ENCODE measurements at regions not wholly inside any gene's neighbourhood (a gene's known extent, or its start where the extent isn't known, plus 50 kb on each side); places are given as distances from the start of the nearest gene placed in this dataset.

- H3K27ac ChIP-seq (ENCODE audit: low read depth, low read length): no peak overlapping the region
- no peak overlapping the region for H3K9ac ChIP-seq (ENCODE audit: low read depth in 1 of 2, low read length in 2 of 2)
- no peak overlapping the region for H3K4me3 ChIP-seq (ENCODE audit: low read depth in 1 of 2, low read length in 2 of 2)
- no peaks in the 10 kb centered on the region for H3K9me3 ChIP-seq (ENCODE audit: control insufficient read depth in 1 of 2, low read length in 2 of 2)
- H3K36me3 ChIP-seq (ENCODE audit: control insufficient read depth in 1 of 2, insufficient read depth in 2 of 2, low read length in 2 of 2): no peaks in the 10 kb centered on the region
- H3K27me3 ChIP-seq (ENCODE audit: control insufficient read depth in 1 of 2, insufficient read depth in 2 of 2, low read length in 2 of 2): no peaks in the 10 kb centered on the region
- no peaks in the 10 kb centered on the region for H3K4me1 ChIP-seq (ENCODE audit: control insufficient read depth in 1 of 2, insufficient read depth in 2 of 2, low read length in 2 of 2)
Observed at GRCh38 chr20:58092871-58093270, 135.6 kb downstream of the ANKRD60 start.

- H3K4me3 ChIP-seq (ENCODE audit: low read depth in 1 of 2, low read length in 2 of 2): no peak overlapping the region
- no peak overlapping the region for H3K27ac ChIP-seq (ENCODE audit: low read depth, low read length)
- H3K9me3 ChIP-seq (ENCODE audit: control insufficient read depth in 1 of 2, low read length in 2 of 2): no peaks in the 10 kb centered on the region
- H3K9ac ChIP-seq (ENCODE audit: low read depth in 1 of 2, low read length in 2 of 2): no peak overlapping the region
- H3K27me3 ChIP-seq (ENCODE audit: control insufficient read depth in 1 of 2, insufficient read depth in 2 of 2, low read length in 2 of 2): no peaks in the 10 kb centered on the region
- no peaks in the 10 kb centered on the region for H3K4me1 ChIP-seq (ENCODE audit: control insufficient read depth in 1 of 2, insufficient read depth in 2 of 2, low read length in 2 of 2)
- no peaks in the 10 kb centered on the region for H3K36me3 ChIP-seq (ENCODE audit: control insufficient read depth in 1 of 2, insufficient read depth in 2 of 2, low read length in 2 of 2)
Observed at GRCh38 chr20:58092353-58092752, 136.1 kb downstream of the ANKRD60 start.

GRCh38 chr20:58091810-58092209 is 136.6 kb downstream of the ANKRD60 start:
- Histone ChIP-seq H3K9me3 (ENCODE audit: control insufficient read depth in 1 of 2, low read length in 2 of 2) (no peaks in the 10 kb centered on the region), H3K36me3 (ENCODE audit: control insufficient read depth in 1 of 2, insufficient read depth in 2 of 2, low read length in 2 of 2) (no peaks in the 10 kb centered on the region), H3K4me3 (ENCODE audit: low read depth in 1 of 2, low read length in 2 of 2) (no peak overlapping the region), H3K27ac (ENCODE audit: low read depth, low read length) (no peak overlapping the region), H3K4me1 (ENCODE audit: control insufficient read depth in 1 of 2, insufficient read depth in 2 of 2, low read length in 2 of 2) (no peaks in the 10 kb centered on the region), H3K9ac (ENCODE audit: low read depth in 1 of 2, low read length in 2 of 2) (no peak overlapping the region), H3K27me3 (ENCODE audit: control insufficient read depth in 1 of 2, insufficient read depth in 2 of 2, low read length in 2 of 2) (no peaks in the 10 kb centered on the region)

- no peaks in the 10 kb centered on the region for H3K36me3 ChIP-seq (ENCODE audit: control insufficient read depth in 1 of 2, insufficient read depth in 2 of 2, low read length in 2 of 2)
- no peak overlapping the region for H3K4me3 ChIP-seq (ENCODE audit: low read depth in 1 of 2, low read length in 2 of 2)
- H3K9ac ChIP-seq (ENCODE audit: low read depth in 1 of 2, low read length in 2 of 2): no peak overlapping the region
- peaks cover 0 to 3% of the 10 kb centered on the region in 2 donors for H3K4me1 ChIP-seq (ENCODE audit: control insufficient read depth in 1 of 2, insufficient read depth in 2 of 2, low read length in 2 of 2)
- no peak overlapping the region for H3K27ac ChIP-seq (ENCODE audit: low read depth, low read length)
- H3K27me3 ChIP-seq (ENCODE audit: control insufficient read depth in 1 of 2, insufficient read depth in 2 of 2, low read length in 2 of 2): no peaks in the 10 kb centered on the region
- H3K9me3 ChIP-seq (ENCODE audit: control insufficient read depth in 1 of 2, low read length in 2 of 2): no peaks in the 10 kb centered on the region
Observed at GRCh38 chr20:58090161-58090560, 138.3 kb downstream of the ANKRD60 start.

- H3K36me3 ChIP-seq (ENCODE audit: control insufficient read depth in 1 of 2, insufficient read depth in 2 of 2, low read length in 2 of 2): no peaks in the 10 kb centered on the region
- H3K27me3 ChIP-seq (ENCODE audit: control insufficient read depth in 1 of 2, insufficient read depth in 2 of 2, low read length in 2 of 2): no peaks in the 10 kb centered on the region
- no peaks in the 10 kb centered on the region for H3K9me3 ChIP-seq (ENCODE audit: control insufficient read depth in 1 of 2, low read length in 2 of 2)
- H3K4me1 ChIP-seq (ENCODE audit: control insufficient read depth in 1 of 2, insufficient read depth in 2 of 2, low read length in 2 of 2): peaks cover 0 to 10% of the 10 kb centered on the region in 2 donors
- no peak overlapping the region for H3K4me3 ChIP-seq (ENCODE audit: low read depth in 1 of 2, low read length in 2 of 2)
- no peak overlapping the region for H3K27ac ChIP-seq (ENCODE audit: low read depth, low read length)
- no peak overlapping the region for H3K9ac ChIP-seq (ENCODE audit: low read depth in 1 of 2, low read length in 2 of 2)
Observed at GRCh38 chr20:58088625-58089024, 139.8 kb downstream of the ANKRD60 start.

- H3K27me3 ChIP-seq (ENCODE audit: control insufficient read depth in 1 of 2, insufficient read depth in 2 of 2, low read length in 2 of 2): no peaks in the 10 kb centered on the region
- H3K36me3 ChIP-seq (ENCODE audit: control insufficient read depth in 1 of 2, insufficient read depth in 2 of 2, low read length in 2 of 2): no peaks in the 10 kb centered on the region
- no peak overlapping the region for H3K9ac ChIP-seq (ENCODE audit: low read depth in 1 of 2, low read length in 2 of 2)
- H3K4me3 ChIP-seq (ENCODE audit: low read depth in 1 of 2, low read length in 2 of 2): no peak overlapping the region
- H3K9me3 ChIP-seq (ENCODE audit: control insufficient read depth in 1 of 2, low read length in 2 of 2): no peaks in the 10 kb centered on the region
- H3K4me1 ChIP-seq (ENCODE audit: control insufficient read depth in 1 of 2, insufficient read depth in 2 of 2, low read length in 2 of 2): peaks cover 0 to 10% of the 10 kb centered on the region in 2 donors
- no peak overlapping the region for H3K27ac ChIP-seq (ENCODE audit: low read depth, low read length)
Observed at GRCh38 chr20:58088105-58088504, 140.3 kb downstream of the ANKRD60 start.

GRCh38 chr20:58087562-58087858 is 140.9 kb downstream of the ANKRD60 start:
- H3K27ac ChIP-seq (ENCODE audit: low read depth, low read length): no peak overlapping the region
- H3K4me3 ChIP-seq (ENCODE audit: low read depth in 1 of 2, low read length in 2 of 2): no peak overlapping the region
- H3K36me3 ChIP-seq (ENCODE audit: control insufficient read depth in 1 of 2, insufficient read depth in 2 of 2, low read length in 2 of 2): no peaks in the 10 kb centered on the region
- no peaks in the 10 kb centered on the region for H3K27me3 ChIP-seq (ENCODE audit: control insufficient read depth in 1 of 2, insufficient read depth in 2 of 2, low read length in 2 of 2)
- H3K9ac ChIP-seq (ENCODE audit: low read depth in 1 of 2, low read length in 2 of 2): no peak overlapping the region
- H3K9me3 ChIP-seq (ENCODE audit: control insufficient read depth in 1 of 2, low read length in 2 of 2): no peaks in the 10 kb centered on the region
- peaks cover 0 to 10% of the 10 kb centered on the region in 2 donors for H3K4me1 ChIP-seq (ENCODE audit: control insufficient read depth in 1 of 2, insufficient read depth in 2 of 2, low read length in 2 of 2)

GRCh38 chr20:58086763-58087561 is 141.5 kb downstream of the ANKRD60 start:
- H3K9me3 ChIP-seq (ENCODE audit: control insufficient read depth in 1 of 2, low read length in 2 of 2): no peaks in the 10 kb centered on the region
- no peak overlapping the region for H3K27ac ChIP-seq (ENCODE audit: low read depth, low read length)
- no peak overlapping the region for H3K9ac ChIP-seq (ENCODE audit: low read depth in 1 of 2, low read length in 2 of 2)
- H3K27me3 ChIP-seq (ENCODE audit: control insufficient read depth in 1 of 2, insufficient read depth in 2 of 2, low read length in 2 of 2): no peaks in the 10 kb centered on the region
- H3K4me1 ChIP-seq (ENCODE audit: control insufficient read depth in 1 of 2, insufficient read depth in 2 of 2, low read length in 2 of 2): peaks cover 0 to 10% of the 10 kb centered on the region in 2 donors
- no peaks in the 10 kb centered on the region for H3K36me3 ChIP-seq (ENCODE audit: control insufficient read depth in 1 of 2, insufficient read depth in 2 of 2, low read length in 2 of 2)
- H3K4me3 ChIP-seq (ENCODE audit: low read depth in 1 of 2, low read length in 2 of 2): no peak overlapping the region

GRCh38 chr20:58084966-58085365 is 143.5 kb downstream of the ANKRD60 start:
- H3K4me1 ChIP-seq (ENCODE audit: control insufficient read depth in 1 of 2, insufficient read depth in 2 of 2, low read length in 2 of 2): peaks cover 0 to 10% of the 10 kb centered on the region in 2 donors
- H3K27ac ChIP-seq (ENCODE audit: low read depth, low read length): no peak overlapping the region
- no peak overlapping the region for H3K9ac ChIP-seq (ENCODE audit: low read depth in 1 of 2, low read length in 2 of 2)
- no peaks in the 10 kb centered on the region for H3K36me3 ChIP-seq (ENCODE audit: control insufficient read depth in 1 of 2, insufficient read depth in 2 of 2, low read length in 2 of 2)
- H3K9me3 ChIP-seq (ENCODE audit: control insufficient read depth in 1 of 2, low read length in 2 of 2): no peaks in the 10 kb centered on the region
- H3K4me3 ChIP-seq (ENCODE audit: low read depth in 1 of 2, low read length in 2 of 2): no peak overlapping the region
- H3K27me3 ChIP-seq (ENCODE audit: control insufficient read depth in 1 of 2, insufficient read depth in 2 of 2, low read length in 2 of 2): no peaks in the 10 kb centered on the region

- no peak overlapping the region for H3K9ac ChIP-seq (ENCODE audit: low read depth in 1 of 2, low read length in 2 of 2)
- no peak overlapping the region for H3K4me3 ChIP-seq (ENCODE audit: low read depth in 1 of 2, low read length in 2 of 2)
- peaks cover 0 to 10% of the 10 kb centered on the region in 2 donors for H3K4me1 ChIP-seq (ENCODE audit: control insufficient read depth in 1 of 2, insufficient read depth in 2 of 2, low read length in 2 of 2)
- no peaks in the 10 kb centered on the region for H3K27me3 ChIP-seq (ENCODE audit: control insufficient read depth in 1 of 2, insufficient read depth in 2 of 2, low read length in 2 of 2)
- no peaks in the 10 kb centered on the region for H3K36me3 ChIP-seq (ENCODE audit: control insufficient read depth in 1 of 2, insufficient read depth in 2 of 2, low read length in 2 of 2)
- no peak overlapping the region for H3K27ac ChIP-seq (ENCODE audit: low read depth, low read length)
- no peaks in the 10 kb centered on the region for H3K9me3 ChIP-seq (ENCODE audit: control insufficient read depth in 1 of 2, low read length in 2 of 2)
Observed at GRCh38 chr20:58084566-58084965, 143.9 kb downstream of the ANKRD60 start.

All from duodenal mucosa (tissue), 2 donors.